Right ventricle myocardium superior (tissue), 1 donor: ENCODE measurements at regions not wholly inside any gene's neighbourhood (a gene's known extent, or its start where the extent isn't known, plus 50 kb on each side); places are given as distances from the start of the nearest gene placed in this dataset.

ENCODE experiments used
- ATAC-seq: fragments of 200-7000 bp; cut with Tn5 transposase; one replicate; pipeline ENCODE4 v1.9.1; 2020; ENCODE audit warnings: mild to moderate bottlenecking; ENCODE audit not compliant: poor library complexity
- DNase-seq: peaks from one replicate; pipeline ENCODE4 v3.0.0-alpha.2; 2020
- intact Hi-C: fragments of 100-400 bp; cut with DNase I; formaldehyde crosslinking; loops from one replicate; pipeline ENCODE4 v1.11.2; 2022
- donor health status: DM: no; HTN: yes; CAD: no; lungs with severe emphysema.

- intact Hi-C loops, result no loop called here
- ATAC-seq, result no peak
Measured at GRCh38 chr13:84994582-84994981, 804.6 kb downstream of the SLITRK6 start.

DNA sequence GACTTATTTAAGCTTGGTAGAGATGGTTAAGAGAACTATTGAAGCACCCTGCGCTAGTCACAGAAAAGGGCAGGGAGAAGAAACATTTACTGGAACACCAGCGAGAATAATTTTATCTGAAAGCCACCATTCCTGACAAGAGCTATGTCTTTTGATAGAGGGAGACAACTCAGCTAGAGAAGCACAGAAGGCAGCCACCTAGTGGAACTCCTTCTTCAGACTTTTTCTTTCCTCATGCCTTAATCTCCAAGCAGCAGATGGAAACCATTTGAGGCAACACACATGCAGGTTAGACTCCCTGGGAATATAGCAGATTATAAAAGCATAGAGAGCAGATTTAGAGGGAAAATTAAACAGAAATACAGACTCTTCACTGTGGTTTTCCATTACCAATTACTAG is 813.4 kb downstream of the SLITRK6 start:
- DNase-seq (no peak), ATAC-seq (no peak)
- intact Hi-C loops, result no loop called here

More at GRCh38 chr13:84994582-84994981, 804.6 kb downstream of the SLITRK6 start:
- no peak for DNase-seq

DNA sequence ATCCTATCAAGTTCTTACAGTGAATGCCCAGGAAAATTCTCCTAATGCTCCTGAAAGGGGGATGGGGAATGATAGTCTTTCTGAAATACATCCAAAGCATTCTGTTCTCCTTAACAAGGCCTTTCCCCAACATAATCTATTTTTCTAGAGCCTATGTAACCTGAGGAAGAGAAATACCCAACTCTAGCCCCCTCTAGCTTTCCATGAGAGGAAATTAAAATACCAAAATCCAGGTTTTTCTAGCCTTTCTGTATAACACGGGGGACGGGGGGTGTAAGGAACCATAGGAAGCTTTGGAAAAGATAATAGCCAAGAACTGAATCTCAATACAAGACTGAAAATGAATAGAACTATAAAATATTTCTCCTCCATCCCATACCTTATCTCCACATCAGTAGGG is 815.9 kb downstream of the SLITRK6 start:
- intact Hi-C loops, result no loop called here
- ATAC-seq, result no peak
- DNase-seq, result no peak

GRCh38 chr13:84980571-84980970 is 818.6 kb downstream of the SLITRK6 start:
- DNase-seq, result no peak
- intact Hi-C loops, result no loop called here
- no peak for ATAC-seq

DNA sequence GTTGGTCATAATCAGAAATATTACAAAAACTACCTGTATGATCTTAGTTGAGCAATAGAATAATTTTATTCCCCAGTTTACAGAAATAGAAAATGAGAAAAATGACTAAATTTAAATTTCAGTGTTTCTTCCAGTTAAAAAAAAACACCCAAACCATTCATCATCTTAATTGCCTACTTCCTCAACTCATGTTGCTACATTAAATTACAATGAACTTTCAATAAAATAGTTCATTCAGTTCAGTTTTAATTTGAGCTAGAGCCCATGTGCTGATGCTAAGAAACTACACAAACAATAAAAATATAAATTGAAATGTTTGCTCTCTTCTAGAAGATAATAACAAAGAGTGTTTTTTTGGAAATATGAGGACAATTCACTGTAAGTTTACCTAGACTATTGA is 820.4 kb downstream of the SLITRK6 start:
- ATAC-seq (no peak), DNase-seq (no peak)

DNA sequence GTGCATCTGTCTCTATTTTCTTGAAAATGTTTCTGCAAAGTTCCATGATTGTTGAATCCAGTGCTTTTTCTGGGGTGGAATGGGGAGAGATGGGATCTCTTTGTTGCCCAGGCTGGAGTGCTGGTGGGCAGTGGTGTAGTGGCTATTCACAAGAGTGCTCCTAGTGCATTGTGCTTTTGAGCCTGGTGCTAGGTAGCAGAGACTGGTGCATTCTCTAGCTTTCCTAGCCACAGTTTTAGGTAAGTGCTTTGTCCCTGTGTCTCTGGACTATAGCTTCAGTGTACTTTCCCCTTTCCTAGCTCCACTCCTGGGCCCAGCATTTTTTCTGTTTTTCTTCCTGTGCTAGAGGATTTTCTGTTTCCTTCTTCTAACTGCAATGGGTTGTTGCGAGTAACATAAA is 825.6 kb downstream of the SLITRK6 start:
- DNase-seq (no peak), ATAC-seq (no peak)
- intact Hi-C loops, result no loop called here

More for the DNA sequence above, 820.4 kb downstream of the SLITRK6 start:
- intact Hi-C loops, result no loop called here

GRCh38 chr13:84972907-84973306 is 826.3 kb downstream of the SLITRK6 start:
- DNase-seq (no peak), ATAC-seq (no peak)
- intact Hi-C loops, result no loop called here

GRCh38 chr13:84962849-84963248 is 836.4 kb downstream of the SLITRK6 start:
- ATAC-seq, result no peak
- DNase-seq, result no peak
- intact Hi-C loops, result no loop called here

- no peak for DNase-seq
- no peak for ATAC-seq
Measured at GRCh38 chr13:84962141-84962750, 837.0 kb downstream of the SLITRK6 start.

GRCh38 chr13:84961023-84961422 is 838.2 kb downstream of the SLITRK6 start:
- no peak for DNase-seq
- intact Hi-C loops, result no loop called here

More at GRCh38 chr13:84962141-84962750, 837.0 kb downstream of the SLITRK6 start:
- intact Hi-C loops, result no loop called here

GRCh38 chr13:84959818-84960217 is 839.4 kb downstream of the SLITRK6 start:
- intact Hi-C loops, result no loop called here
- ATAC-seq, result no peak
- no peak for DNase-seq

More at GRCh38 chr13:84961023-84961422, 838.2 kb downstream of the SLITRK6 start:
- ATAC-seq, result no peak

DNA sequence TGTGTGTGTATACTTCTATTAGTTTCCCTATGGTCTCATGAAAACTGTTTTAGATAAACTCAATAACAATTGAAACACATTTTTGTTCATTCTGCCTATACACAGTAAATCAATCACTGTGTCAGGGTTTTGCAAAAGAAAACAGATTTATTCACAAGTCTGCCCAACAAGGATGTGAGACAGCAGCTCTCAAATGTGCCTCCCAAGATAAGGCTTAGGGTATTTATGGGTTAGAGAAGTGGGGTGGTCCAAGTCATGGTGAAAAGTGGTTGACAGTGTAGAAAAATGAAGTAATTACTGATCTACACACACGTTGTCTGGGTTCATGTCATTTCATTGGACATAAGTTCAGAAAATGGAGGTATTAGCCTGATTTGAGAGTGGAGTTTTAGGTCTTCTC is 844.6 kb downstream of the SLITRK6 start:
- intact Hi-C loops, result no loop called here
- no peak for DNase-seq
- ATAC-seq, result no peak

- no peak for ATAC-seq
- intact Hi-C loops, result no loop called here
- no peak for DNase-seq
Measured at GRCh38 chr13:84951128-84951527, 848.1 kb downstream of the SLITRK6 start.

DNA sequence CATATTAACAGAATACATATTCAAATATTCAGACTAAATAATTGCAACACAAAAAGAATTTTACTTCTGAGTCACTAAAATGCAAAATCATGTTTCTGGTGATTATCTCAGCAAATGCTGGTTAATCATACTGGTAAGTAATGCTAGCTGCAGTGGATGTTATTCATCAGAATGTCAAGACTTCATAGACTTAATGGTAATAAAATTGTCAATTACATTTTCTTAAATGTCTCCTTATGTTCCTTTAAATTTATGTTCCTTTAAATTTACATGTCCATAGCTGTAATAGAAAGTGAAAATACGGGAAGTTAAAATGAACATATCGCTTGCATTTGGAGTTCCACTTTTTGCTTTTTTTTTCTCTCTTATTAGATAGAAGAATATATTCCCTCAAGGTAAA is 853.0 kb downstream of the SLITRK6 start:
- intact Hi-C loops, result no loop called here
- DNase-seq (no peak), ATAC-seq (no peak)

DNA sequence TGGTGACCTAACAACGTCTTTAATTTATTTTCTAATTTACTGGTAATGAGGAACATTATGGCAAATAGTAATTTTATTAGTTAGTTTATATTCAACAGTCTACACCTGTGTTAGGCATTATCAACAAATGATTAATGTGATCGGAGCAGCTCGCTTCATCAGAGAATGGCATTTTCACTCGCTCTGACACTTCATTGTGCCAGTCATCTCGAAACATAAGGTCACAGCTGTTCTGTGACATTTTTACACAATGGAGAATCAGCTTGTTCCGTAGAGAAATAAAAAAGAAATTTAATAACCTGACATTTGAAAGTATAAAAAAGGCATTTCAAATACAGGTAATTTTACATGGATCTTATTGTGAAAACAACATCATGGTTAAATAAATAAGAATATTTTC is 858.4 kb downstream of the SLITRK6 start:
- no peak for DNase-seq
- no peak for ATAC-seq
- intact Hi-C loops, result no loop called here

GRCh38 chr13:84940167-84940566 is 859.1 kb downstream of the SLITRK6 start:
- ATAC-seq (no peak), DNase-seq (no peak)
- intact Hi-C loops, result no loop called here

DNA sequence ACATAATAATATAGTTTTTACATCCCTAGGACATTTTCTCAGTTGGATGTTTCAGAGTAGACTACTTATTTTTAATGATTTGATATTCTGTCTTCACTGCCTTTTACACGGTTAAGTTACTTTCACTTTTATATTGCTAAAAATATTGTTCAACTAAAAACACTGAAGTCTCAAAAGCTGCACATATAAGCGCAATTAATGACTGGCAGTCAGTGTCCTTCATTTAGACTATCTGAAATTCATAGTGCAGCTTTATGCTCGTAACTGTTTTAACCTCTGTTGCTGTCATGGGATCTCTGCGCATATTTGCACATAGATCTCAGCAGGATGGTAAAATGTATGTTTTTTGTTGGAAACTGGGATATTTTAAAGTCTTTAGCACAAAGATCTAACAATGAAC is 864.3 kb downstream of the SLITRK6 start:
- intact Hi-C loops, result no loop called here
- no peak for DNase-seq
- no peak for ATAC-seq

DNA sequence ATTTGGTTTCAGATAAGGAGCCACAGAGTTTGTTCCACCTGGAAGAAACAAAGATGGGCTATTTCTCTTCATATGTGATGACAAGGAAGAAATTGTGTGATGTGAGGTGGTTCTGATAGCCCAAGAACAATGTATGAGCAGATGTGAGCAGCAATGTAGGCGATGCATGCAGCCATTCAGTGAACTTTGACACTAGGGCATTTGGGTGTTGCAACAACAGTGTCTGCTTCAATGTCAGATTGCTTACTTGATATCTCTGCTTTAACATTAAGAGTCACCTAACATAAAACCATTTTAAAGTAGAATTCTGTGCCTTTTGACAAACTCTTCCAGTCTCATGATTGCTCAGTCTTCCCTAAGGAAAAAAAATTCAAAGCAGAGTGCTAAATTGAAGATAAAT is 865.4 kb downstream of the SLITRK6 start:
- DNase-seq, result no peak
- intact Hi-C loops, result no loop called here
- ATAC-seq, result no peak

DNA sequence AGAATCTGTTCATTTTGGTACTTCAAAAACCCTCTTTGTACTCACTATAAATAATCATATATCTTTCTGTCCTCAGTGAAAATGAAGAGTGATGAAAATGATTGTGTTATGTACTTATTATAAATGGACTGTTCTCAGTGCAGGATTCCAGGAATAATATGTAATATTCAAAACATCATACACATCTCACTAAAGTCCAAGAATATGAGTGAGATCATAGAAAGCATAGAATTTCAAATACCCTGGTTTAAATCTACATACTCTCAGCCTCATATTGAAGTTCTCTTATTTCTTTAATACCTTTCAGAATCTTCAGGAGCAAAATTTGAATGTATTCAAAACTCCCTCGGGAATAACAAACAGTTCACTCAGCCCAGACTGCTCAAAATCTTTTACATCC is 868.0 kb downstream of the SLITRK6 start:
- intact Hi-C loops, result no loop called here
- no peak for DNase-seq
- no peak for ATAC-seq

- no peak for ATAC-seq
- intact Hi-C loops, result no loop called here
Measured at GRCh38 chr13:84927442-84928169, 871.6 kb downstream of the SLITRK6 start.

DNA sequence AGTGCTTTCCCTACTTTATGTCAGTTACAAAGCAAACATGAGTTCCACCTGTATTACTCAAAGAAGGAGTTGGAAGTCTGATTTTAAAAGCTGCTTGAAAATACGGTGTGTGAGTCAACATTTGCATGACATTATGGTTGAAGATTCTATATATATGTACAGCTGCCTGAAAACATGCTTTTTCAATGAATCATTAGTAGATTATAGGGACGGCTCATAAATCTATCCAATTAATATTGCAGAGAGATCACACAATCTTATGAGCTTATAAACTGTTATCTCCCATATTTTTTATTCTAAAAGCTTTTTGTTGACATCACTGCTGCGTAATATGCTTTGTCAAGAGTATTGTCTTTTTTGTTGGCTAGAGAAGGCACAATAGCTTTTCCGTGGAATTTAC is 873.8 kb downstream of the SLITRK6 start:
- DNase-seq (no peak), ATAC-seq (no peak)
- intact Hi-C loops, result no loop called here

More at GRCh38 chr13:84927442-84928169, 871.6 kb downstream of the SLITRK6 start:
- DNase-seq, result no peak
